SHP77 (cell line): ENCODE measurements at regions not wholly inside any gene's neighbourhood (a gene's known extent, or its start where the extent isn't known, plus 50 kb on each side); places are given as distances from the start of the nearest gene placed in this dataset.

Experiments
- DNase-seq, 2 experiments: peaks; one replicate each; lab custom pipeline; 2025; lab: John Stamatoyannopoulos, UW

- no peak for DNase-seq
These were observed 401.1 kb upstream of the NFE2L3 start for GRCh38 chr7:25750744-25751508.

GRCh38 chr7:25752154-25752553, 399.8 kb upstream of the NFE2L3 start:
- no peak for DNase-seq

- DNase-seq: no peak
These were observed 398.8 kb upstream of the NFE2L3 start for GRCh38 chr7:25752967-25753791.

- DNase-seq: no peak
These were observed 398.2 kb upstream of the NFE2L3 start for GRCh38 chr7:25753837-25754236.

- DNase-seq: no peak
These were observed 397.7 kb upstream of the NFE2L3 start for GRCh38 chr7:25754333-25754732.

- no peak for DNase-seq
These were observed 397.2 kb upstream of the NFE2L3 start for GRCh38 chr7:25754751-25755150.

- DNase-seq: no peak
These were observed 395.4 kb upstream of the NFE2L3 start for GRCh38 chr7:25756601-25757000.

GRCh38 chr7:25758559-25758958, 393.4 kb upstream of the NFE2L3 start:
- DNase-seq: no peak

- no peak for DNase-seq
These were observed 392.7 kb upstream of the NFE2L3 start for GRCh38 chr7:25759286-25759685.

GRCh38 chr7:25759748-25760147, 392.2 kb upstream of the NFE2L3 start:
- no peak for DNase-seq

- DNase-seq: no peak
These were observed 389.2 kb upstream of the NFE2L3 start for GRCh38 chr7:25762511-25763462.

GRCh38 chr7:25763463-25763860, 388.5 kb upstream of the NFE2L3 start:
- DNase-seq: no peak

GRCh38 chr7:25765110-25765655, 386.8 kb upstream of the NFE2L3 start:
- no peak for DNase-seq

- DNase-seq: no peak
These were observed 381.8 kb upstream of the NFE2L3 start for GRCh38 chr7:25770235-25770634.

GRCh38 chr7:25770670-25771069, 381.3 kb upstream of the NFE2L3 start:
- DNase-seq: no peak

GRCh38 chr7:25771491-25771890, 380.5 kb upstream of the NFE2L3 start:
- no peak for DNase-seq

GRCh38 chr7:25772802-25773201, 379.2 kb upstream of the NFE2L3 start:
- DNase-seq: no peak

- DNase-seq: no peak
These were observed 377.3 kb upstream of the NFE2L3 start for GRCh38 chr7:25774675-25775074.

GRCh38 chr7:25775570-25775969, 376.4 kb upstream of the NFE2L3 start:
- DNase-seq: no peak

- DNase-seq: no peak
These were observed 375.8 kb upstream of the NFE2L3 start for GRCh38 chr7:25775999-25776743.

- DNase-seq: no peak
These were observed 375.3 kb upstream of the NFE2L3 start for GRCh38 chr7:25776744-25777123.
